ENCODE measurements at regions not wholly inside any gene's neighbourhood (a gene's known extent, or its start where the extent isn't known, plus 50 kb on each side); places are given as distances from the start of the nearest gene placed in this dataset.

GRCh38 chr11:21949763-21950413, 243.0 kb upstream of the ANO5 start:
- WGBS (ENCODE audit: insufficient coverage, low coverage, missing lambda C conversion rate) = 0% methylated on average over 3 of the region's 3 CpGs
- CTCF ChIA-PET (ENCODE audit: low intra/inter-chr PET ratio) = no interaction called here
- no peaks in the 10 kb centered on the region for H3K9me1 ChIP-seq (ENCODE audit: control insufficient read depth, insufficient read depth, low read length)
- in situ Hi-C loops (cut with MboI) (no loop called here), intact Hi-C loops (cut with micrococcal nuclease) (no loop called here)
- H2AFZ ChIP-seq (ENCODE audit: low read depth, low read length) = no peak overlapping the region
- no peaks in the 10 kb centered on the region for H3K79me2 ChIP-seq (ENCODE audit: control insufficient read depth, insufficient read depth, low read length)
- FAIRE-seq (no peak), DNase-seq (ENCODE audit: extremely low read depth in 1 of 4, low spot score in 3 of 4) (no peak), ATAC-seq (no peak)
- H3K4me2 ChIP-seq (ENCODE audit: insufficient read depth, low read length) = no peak overlapping the region
- POLR2A ChIA-PET = no interaction called here
- H3K9me3 ChIP-seq (replicated peaks; ENCODE audit: control insufficient read depth, insufficient read depth, low read depth, low read length) = no peaks in the 10 kb centered on the region; the same call in 1 of the 2 replicates
- no peak overlapping the region for H3K27ac ChIP-seq (ENCODE audit: extremely low read depth, low read depth, low read length)
- no peaks in the 10 kb centered on the region for H4K20me1 ChIP-seq (replicated peaks; ENCODE audit: control insufficient read depth, insufficient read depth, low read length)
- no peak overlapping the region for H3K4me3 ChIP-seq
- no peaks in the 10 kb centered on the region for H3K36me3 ChIP-seq (ENCODE audit: control insufficient read depth, insufficient read depth, low read length)
- BruUV-seq (replicated peaks) = no TSS peak
- no peaks in the 10 kb centered on the region for H3K4me1 ChIP-seq (replicated peaks in 1 of 2; ENCODE audit: control insufficient read depth in 2 of 2, insufficient read depth in 2 of 2, low read length in 2 of 2)
- no peak overlapping the region for H3K9ac ChIP-seq (ENCODE audit: insufficient read depth in 1 of 2, low read depth in 2 of 2, low read length in 2 of 2)
- TF ChIP-seq ZFX (CRISPR knock-in tag; IDR thresholded peaks at IDR 0.05) = no peak
- no peak for TF ChIP-seq TSC22D4 (tag; IDR thresholded peaks at IDR 0.05)
- TF ChIP-seq DIDO1 (tag; IDR thresholded peaks at IDR 0.05; ENCODE audit: low read depth) = no peak
- TF ChIP-seq TARDBP (IDR thresholded peaks at IDR 0.05) = no peak
- H3K27me3 ChIP-seq (ENCODE audit: control insufficient read depth in 2 of 2, insufficient read depth in 2 of 2, low read length in 2 of 2) = no peaks in the 10 kb centered on the region

DNA sequence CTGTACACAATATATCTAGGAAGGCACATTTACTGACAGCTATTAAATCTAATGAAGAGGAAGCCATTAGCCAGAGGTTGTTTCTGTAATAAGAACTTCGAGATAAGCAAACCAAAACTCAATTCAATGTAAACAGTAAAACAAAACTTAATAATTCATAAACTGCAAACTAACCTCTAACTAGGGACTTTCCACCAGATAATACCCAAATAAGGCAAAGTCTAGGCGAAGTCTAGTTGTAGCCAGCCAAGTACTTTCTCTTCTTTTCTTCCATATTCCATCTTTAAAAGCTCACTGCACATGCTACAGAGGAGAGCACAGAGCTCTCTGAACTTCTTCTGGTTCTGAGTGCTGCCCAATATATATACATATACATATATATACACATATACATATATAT, 229.9 kb upstream of the ANO5 start:
- intact Hi-C loops (cut with micrococcal nuclease) (no loop called here), in situ Hi-C loops (cut with MboI) (no loop called here)
- FAIRE-seq = no peak
- Histone ChIP-seq H3K9ac (ENCODE audit: insufficient read depth in 1 of 2, low read depth in 2 of 2, low read length in 2 of 2) (no peak overlapping the region), H3K4me3 (no peak overlapping the region), H3K27me3 (ENCODE audit: control insufficient read depth in 2 of 2, insufficient read depth in 2 of 2, low read length in 2 of 2) (no peaks in the 10 kb centered on the region), H3K36me3 (ENCODE audit: control insufficient read depth, insufficient read depth, low read length) (no peaks in the 10 kb centered on the region), H3K9me3 (replicated peaks; ENCODE audit: control insufficient read depth, insufficient read depth, low read depth, low read length) (0 out of 2 replicates have a peak, but pooled peaks cover 2% of the 10 kb centered on the region), H4K20me1 (replicated peaks; ENCODE audit: control insufficient read depth, insufficient read depth, low read length) (no peaks in the 10 kb centered on the region), H3K79me2 (ENCODE audit: control insufficient read depth, insufficient read depth, low read length) (no peaks in the 10 kb centered on the region), H3K9me1 (ENCODE audit: control insufficient read depth, insufficient read depth, low read length) (no peaks in the 10 kb centered on the region), H3K4me1 (replicated peaks in 1 of 2; ENCODE audit: control insufficient read depth in 2 of 2, insufficient read depth in 2 of 2, low read length in 2 of 2) (no peaks in the 10 kb centered on the region), H3K27ac (ENCODE audit: extremely low read depth, low read depth, low read length) (no peak overlapping the region), H2AFZ (ENCODE audit: low read depth, low read length) (no peak overlapping the region), H3K4me2 (ENCODE audit: insufficient read depth, low read length) (no peak overlapping the region)
- WGBS (ENCODE audit: insufficient coverage, low coverage, missing lambda C conversion rate) = 0% methylated on average over 2 of the region's 2 CpGs
- ChIA-PET POLR2A (no interaction called here), CTCF (ENCODE audit: low intra/inter-chr PET ratio) (no interaction called here)
- no peak for DNase-seq (ENCODE audit: extremely low read depth in 1 of 4, low spot score in 3 of 4)
- no TSS peak for BruUV-seq (replicated peaks)
- no peak for ATAC-seq
- TF ChIP-seq, protein P1, sequence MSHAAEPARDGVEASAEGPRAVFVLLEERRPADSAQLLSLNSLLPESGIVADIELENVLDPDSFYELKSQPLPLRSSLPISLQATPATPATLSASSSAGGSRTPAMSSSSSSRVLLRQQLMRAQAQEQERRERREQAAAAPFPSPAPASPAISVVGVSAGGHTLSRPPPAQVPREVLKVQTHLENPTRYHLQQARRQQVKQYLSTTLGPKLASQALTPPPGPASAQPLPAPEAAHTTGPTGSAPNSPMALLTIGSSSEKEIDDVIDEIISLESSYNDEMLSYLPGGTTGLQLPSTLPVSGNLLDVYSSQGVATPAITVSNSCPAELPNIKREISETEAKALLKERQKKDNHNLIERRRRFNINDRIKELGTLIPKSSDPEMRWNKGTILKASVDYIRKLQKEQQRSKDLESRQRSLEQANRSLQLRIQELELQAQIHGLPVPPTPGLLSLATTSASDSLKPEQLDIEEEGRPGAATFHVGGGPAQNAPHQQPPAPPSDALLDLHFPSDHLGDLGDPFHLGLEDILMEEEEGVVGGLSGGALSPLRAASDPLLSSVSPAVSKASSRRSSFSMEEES (CRISPR knock-in tag; IDR thresholded peaks at IDR 0.05) = no peak
- TF ChIP-seq ETV1 (tag; conservative IDR thresholded peaks at IDR 0.05; ENCODE audit: low read depth) (no peak), SMAD3 (CRISPR knock-in tag; conservative IDR thresholded peaks at IDR 0.05) (no peak), TBL1XR1 (IDR thresholded peaks at IDR 0.05; ENCODE audit: low read length in 2 of 2) (no peak), TFAM (CRISPR knock-in tag; conservative IDR thresholded peaks at IDR 0.05) (no peak)
- TF ChIP-seq, protein P2, sequence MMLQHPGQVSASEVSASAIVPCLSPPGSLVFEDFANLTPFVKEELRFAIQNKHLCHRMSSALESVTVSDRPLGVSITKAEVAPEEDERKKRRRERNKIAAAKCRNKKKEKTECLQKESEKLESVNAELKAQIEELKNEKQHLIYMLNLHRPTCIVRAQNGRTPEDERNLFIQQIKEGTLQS (IDR thresholded peaks at IDR 0.05) = no peak
- TF ChIP-seq, protein P2 (CRISPR knock-in tag; conservative IDR thresholded peaks at IDR 0.05) = no peak
- TF ChIP-seq, protein P3, sequence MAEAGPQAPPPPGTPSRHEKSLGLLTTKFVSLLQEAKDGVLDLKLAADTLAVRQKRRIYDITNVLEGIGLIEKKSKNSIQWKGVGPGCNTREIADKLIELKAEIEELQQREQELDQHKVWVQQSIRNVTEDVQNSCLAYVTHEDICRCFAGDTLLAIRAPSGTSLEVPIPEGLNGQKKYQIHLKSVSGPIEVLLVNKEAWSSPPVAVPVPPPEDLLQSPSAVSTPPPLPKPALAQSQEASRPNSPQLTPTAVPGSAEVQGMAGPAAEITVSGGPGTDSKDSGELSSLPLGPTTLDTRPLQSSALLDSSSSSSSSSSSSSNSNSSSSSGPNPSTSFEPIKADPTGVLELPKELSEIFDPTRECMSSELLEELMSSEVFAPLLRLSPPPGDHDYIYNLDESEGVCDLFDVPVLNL (CRISPR knock-in tag; IDR thresholded peaks at IDR 0.05; ENCODE audit: low read depth) = no peak
